ENCODE measurements at regions not wholly inside any gene's neighbourhood (a gene's known extent, or its start where the extent isn't known, plus 50 kb on each side); places are given as distances from the start of the nearest gene placed in this dataset.

- no peak overlapping the region for H3K4me3 Mint-ChIP-seq (ENCODE audit: low read depth)
- DNase-seq (ENCODE audit: low spot score, unreplicated experiment): no peak
- H3K9me3 Mint-ChIP-seq (ENCODE audit: low read depth): no peaks in the 10 kb centered on the region
- no peaks in the 10 kb centered on the region for H3K27me3 Mint-ChIP-seq
- no peak overlapping the region for H3K27ac Mint-ChIP-seq
- H3K4me1 Mint-ChIP-seq (ENCODE audit: low read depth): no peaks in the 10 kb centered on the region
- H3K36me3 Mint-ChIP-seq (ENCODE audit: insufficient read depth): no peaks in the 10 kb centered on the region
- TF ChIP-seq CTCF (IDR thresholded peaks at IDR 0.05; ENCODE audit: unreplicated experiment): no peak
These were observed 278.0 kb downstream of the CETN3 start for GRCh38 chr5:90131383-90132133.

GRCh38 chr5:90128551-90128950 lies 281.0 kb downstream of the CETN3 start:
- Mint-ChIP-seq H3K4me1 (ENCODE audit: low read depth) (peaks cover 5% of the 10 kb centered on the region), H3K4me3 (ENCODE audit: low read depth) (no peak overlapping the region), H3K27me3 (no peaks in the 10 kb centered on the region), H3K36me3 (ENCODE audit: insufficient read depth) (no peaks in the 10 kb centered on the region), H3K27ac (no peak overlapping the region), H3K9me3 (ENCODE audit: low read depth) (no peaks in the 10 kb centered on the region)
- TF ChIP-seq CTCF (IDR thresholded peaks at IDR 0.05; ENCODE audit: unreplicated experiment): no peak
- no peak for DNase-seq (ENCODE audit: low spot score, unreplicated experiment)

- Mint-ChIP-seq H3K4me3 (ENCODE audit: low read depth) (no peak overlapping the region), H3K27ac (no peak overlapping the region), H3K9me3 (ENCODE audit: low read depth) (no peaks in the 10 kb centered on the region), H3K27me3 (no peaks in the 10 kb centered on the region), H3K36me3 (ENCODE audit: insufficient read depth) (no peaks in the 10 kb centered on the region), H3K4me1 (ENCODE audit: low read depth) (peaks cover 1% of the 10 kb centered on the region)
- no peak for DNase-seq (ENCODE audit: low spot score, unreplicated experiment)
- no peak for TF ChIP-seq CTCF (IDR thresholded peaks at IDR 0.05; ENCODE audit: unreplicated experiment)
These were observed 290.0 kb downstream of the CETN3 start for GRCh38 chr5:90119531-90119971.

GRCh38 chr5:90117005-90117404 lies 292.6 kb downstream of the CETN3 start:
- H3K36me3 Mint-ChIP-seq (ENCODE audit: insufficient read depth): no peaks in the 10 kb centered on the region
- no peak overlapping the region for H3K27ac Mint-ChIP-seq
- no peaks in the 10 kb centered on the region for H3K27me3 Mint-ChIP-seq
- no peak for TF ChIP-seq CTCF (IDR thresholded peaks at IDR 0.05; ENCODE audit: unreplicated experiment)
- peaks cover 1% of the 10 kb centered on the region for H3K4me1 Mint-ChIP-seq (ENCODE audit: low read depth)
- no peak overlapping the region for H3K4me3 Mint-ChIP-seq (ENCODE audit: low read depth)
- no peaks in the 10 kb centered on the region for H3K9me3 Mint-ChIP-seq (ENCODE audit: low read depth)
- DNase-seq (ENCODE audit: low spot score, unreplicated experiment): no peak

GRCh38 chr5:90113108-90113507 lies 296.4 kb downstream of the CETN3 start:
- peaks cover 3% of the 10 kb centered on the region for H3K9me3 Mint-ChIP-seq (ENCODE audit: low read depth)
- no peaks in the 10 kb centered on the region for H3K36me3 Mint-ChIP-seq (ENCODE audit: insufficient read depth)
- TF ChIP-seq CTCF (IDR thresholded peaks at IDR 0.05; ENCODE audit: unreplicated experiment): no peak
- H3K27ac Mint-ChIP-seq: no peak overlapping the region
- no peaks in the 10 kb centered on the region for H3K27me3 Mint-ChIP-seq
- no peak for DNase-seq (ENCODE audit: low spot score, unreplicated experiment)
- H3K4me3 Mint-ChIP-seq (ENCODE audit: low read depth): no peak overlapping the region
- no peaks in the 10 kb centered on the region for H3K4me1 Mint-ChIP-seq (ENCODE audit: low read depth)
